Urinary bladder (tissue), 3 donors: ENCODE measurements at regions not wholly inside any gene's neighbourhood (a gene's known extent, or its start where the extent isn't known, plus 50 kb on each side); places are given as distances from the start of the nearest gene placed in this dataset.

Source experiments
- DNase-seq: peaks from one replicate; pipeline ENCODE4 v3.0.0-alpha.2; 2015; ENCODE audit errors: extremely low spot score
- H3K27ac ChIP-seq: one replicate; pipeline ENCODE4 v1.5.1; 2013; ENCODE audit warnings: low read depth, mild to moderate bottlenecking, moderate library complexity
- H3K36me3 ChIP-seq: one replicate; pipeline ENCODE4 v1.6.1; 2013; ENCODE audit warnings: mild to moderate bottlenecking, moderate library complexity; ENCODE audit not compliant: insufficient read depth
- H3K4me1 ChIP-seq: one replicate; pipeline ENCODE4 v1.6.1; 2013; ENCODE audit warnings: mild to moderate bottlenecking, moderate library complexity; ENCODE audit not compliant: insufficient read depth
- H3K4me3 ChIP-seq: one replicate; pipeline ENCODE4 v1.5.1; 2013; ENCODE audit warnings: low read depth, low read length
- WGBS: extraction: QIAGEN DNeasy Blood & Tissue Kit; methylation state at CpG from one replicate; pipeline ENCODE4 v1.1.7; 2013; 5-methylcytosine and 5-hydroxymethylcytosine counted together
- donor health status: healthy with polysubstance abuse.
- donor health status: healthy.

- Histone ChIP-seq H3K36me3 (no peaks in the 10 kb centered on the region), H3K4me1 (no peaks in the 10 kb centered on the region), H3K27ac (no peak overlapping the region), H3K4me3 (no peak overlapping the region)
- 26% methylated on average over 1 of the region's 1 CpG for WGBS
- no peak for DNase-seq
Observed at GRCh38 chr13:84569366-84569765, 687.1 kb upstream of the SLITRK1 start.

- H3K4me3 ChIP-seq: no peak overlapping the region
- no peaks in the 10 kb centered on the region for H3K4me1 ChIP-seq
- no peaks in the 10 kb centered on the region for H3K36me3 ChIP-seq
- 51% methylated on average over 1 of the region's 1 CpG for WGBS
- no peak for DNase-seq
- H3K27ac ChIP-seq: no peak overlapping the region
Observed at GRCh38 chr13:84567848-84568247, 685.6 kb upstream of the SLITRK1 start.

- no peak overlapping the region for H3K27ac ChIP-seq
- no peaks in the 10 kb centered on the region for H3K4me1 ChIP-seq
- no peak for DNase-seq
- 86% methylated on average over 2 of the region's 2 CpGs for WGBS
- no peaks in the 10 kb centered on the region for H3K36me3 ChIP-seq
- no peak overlapping the region for H3K4me3 ChIP-seq
Observed at GRCh38 chr13:84566780-84567179, 684.5 kb upstream of the SLITRK1 start.

- WGBS: 84% methylated on average over 3 of the region's 3 CpGs
- Histone ChIP-seq H3K36me3 (no peaks in the 10 kb centered on the region), H3K27ac (no peak overlapping the region), H3K4me3 (no peak overlapping the region), H3K4me1 (no peaks in the 10 kb centered on the region)
- DNase-seq: no peak
Observed at GRCh38 chr13:84563611-84564010, 681.3 kb upstream of the SLITRK1 start.

- Histone ChIP-seq H3K4me3 (no peak overlapping the region), H3K27ac (no peak overlapping the region), H3K36me3 (no peaks in the 10 kb centered on the region), H3K4me1 (no peaks in the 10 kb centered on the region)
- peak; percentile 35 for DNase-seq
- 24% methylated on average over 5 of the region's 5 CpGs for WGBS
Observed at GRCh38 chr13:84553227-84553626, 671.0 kb upstream of the SLITRK1 start.

- DNase-seq: no peak
- no peaks in the 10 kb centered on the region for H3K4me1 ChIP-seq
- H3K4me3 ChIP-seq: no peak overlapping the region
- H3K36me3 ChIP-seq: no peaks in the 10 kb centered on the region
- 36% methylated on average over 3 of the region's 3 CpGs for WGBS
- no peak overlapping the region for H3K27ac ChIP-seq
Observed at GRCh38 chr13:84543962-84544361, 661.7 kb upstream of the SLITRK1 start.

- H3K4me3 ChIP-seq: no peak overlapping the region
- H3K27ac ChIP-seq: no peak overlapping the region
- no peaks in the 10 kb centered on the region for H3K4me1 ChIP-seq
- DNase-seq: no peak
- whole genome bisulfite sequencing: 53% methylated on average over 1 of the region's 1 CpG
- no peaks in the 10 kb centered on the region for H3K36me3 ChIP-seq
Observed at GRCh38 chr13:84542348-84542747, 660.1 kb upstream of the SLITRK1 start.

- no peaks in the 10 kb centered on the region for H3K4me1 ChIP-seq
- H3K27ac ChIP-seq: no peak overlapping the region
- no peak for DNase-seq
- no peaks in the 10 kb centered on the region for H3K36me3 ChIP-seq
- 81% methylated on average over 2 of the region's 2 CpGs for WGBS
- no peak overlapping the region for H3K4me3 ChIP-seq
Observed at GRCh38 chr13:84536906-84537305, 654.6 kb upstream of the SLITRK1 start.

- DNase-seq: no peak
- no peaks in the 10 kb centered on the region for H3K36me3 ChIP-seq
- no peak overlapping the region for H3K27ac ChIP-seq
- WGBS: 92% methylated on average over 3 of the region's 3 CpGs
- no peaks in the 10 kb centered on the region for H3K4me1 ChIP-seq
- no peak overlapping the region for H3K4me3 ChIP-seq
Observed at GRCh38 chr13:84528408-84529070, 646.3 kb upstream of the SLITRK1 start.

GRCh38 chr13:84525865-84526264 is 643.6 kb upstream of the SLITRK1 start:
- no peak overlapping the region for H3K27ac ChIP-seq
- no peaks in the 10 kb centered on the region for H3K4me1 ChIP-seq
- H3K4me3 ChIP-seq: no peak overlapping the region
- no peaks in the 10 kb centered on the region for H3K36me3 ChIP-seq
- DNase-seq: no peak

- Histone ChIP-seq H3K4me1 (no peaks in the 10 kb centered on the region), H3K4me3 (no peak overlapping the region), H3K36me3 (no peaks in the 10 kb centered on the region), H3K27ac (no peak overlapping the region)
- DNase-seq: no peak
- WGBS: 69% methylated on average over 3 of the region's 3 CpGs
Observed at GRCh38 chr13:84524586-84524985, 642.3 kb upstream of the SLITRK1 start.

- Histone ChIP-seq H3K4me1 (no peaks in the 10 kb centered on the region), H3K4me3 (no peak overlapping the region), H3K27ac (no peak overlapping the region), H3K36me3 (no peaks in the 10 kb centered on the region)
- DNase-seq: no peak
- 60% methylated on average over 1 of the region's 1 CpG for WGBS
Observed at GRCh38 chr13:84500016-84500415, 617.7 kb upstream of the SLITRK1 start.

- no peaks in the 10 kb centered on the region for H3K36me3 ChIP-seq
- no peak overlapping the region for H3K4me3 ChIP-seq
- no peaks in the 10 kb centered on the region for H3K4me1 ChIP-seq
- H3K27ac ChIP-seq: no peak overlapping the region
- DNase-seq: no peak
- WGBS: 87% methylated on average over 5 of the region's 5 CpGs
Observed at GRCh38 chr13:84497613-84498012, 615.3 kb upstream of the SLITRK1 start.

GRCh38 chr13:84491952-84492351 is 609.7 kb upstream of the SLITRK1 start:
- no peak overlapping the region for H3K27ac ChIP-seq
- no peak for DNase-seq
- 85% methylated on average over 4 of the region's 4 CpGs for WGBS
- no peaks in the 10 kb centered on the region for H3K36me3 ChIP-seq
- no peaks in the 10 kb centered on the region for H3K4me1 ChIP-seq
- no peak overlapping the region for H3K4me3 ChIP-seq

- WGBS: 85% methylated on average over 1 of the region's 1 CpG
- Histone ChIP-seq H3K4me1 (no peaks in the 10 kb centered on the region), H3K4me3 (no peak overlapping the region), H3K27ac (no peak overlapping the region), H3K36me3 (no peaks in the 10 kb centered on the region)
- DNase-seq: no peak
Observed at GRCh38 chr13:84487752-84488151, 605.5 kb upstream of the SLITRK1 start.
